ENCODE measurements at regions not wholly inside any gene's neighbourhood (a gene's known extent, or its start where the extent isn't known, plus 50 kb on each side); places are given as distances from the start of the nearest gene placed in this dataset.
"Not testable (repeated sequence)": the region's sequence is repeated elsewhere in the genome, so short reads cannot be mapped to it uniquely, and the experiment has no call there.

DNA sequence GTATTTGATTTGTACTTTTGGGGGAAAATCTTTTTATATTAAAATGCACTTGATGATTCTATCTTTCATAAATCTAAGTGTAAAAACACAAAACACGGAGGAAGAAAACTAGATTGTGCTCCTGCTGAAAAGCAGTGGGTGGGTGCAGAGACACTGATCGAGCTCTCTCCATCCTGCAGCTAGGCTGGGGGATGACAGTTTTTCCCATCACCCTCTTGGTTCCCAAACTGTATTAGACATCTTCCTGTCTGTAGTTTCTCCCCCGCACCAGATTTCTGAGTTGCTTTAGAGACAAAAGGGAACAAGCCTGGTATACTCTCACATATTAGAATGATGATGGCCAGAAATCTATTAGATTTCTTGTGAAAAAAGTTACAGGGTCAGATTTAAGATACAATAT is 99.6 kb downstream of the FAM114A2 start:
- H3K36me3 ChIP-seq = no peaks in the 10 kb centered on the region
- no peak for DNase-seq
- H3K4me3 ChIP-seq = no peak overlapping the region
- H3K9me3 ChIP-seq = peaks cover 36% of the 10 kb centered on the region
- no peaks in the 10 kb centered on the region for H3K27me3 ChIP-seq

DNA sequence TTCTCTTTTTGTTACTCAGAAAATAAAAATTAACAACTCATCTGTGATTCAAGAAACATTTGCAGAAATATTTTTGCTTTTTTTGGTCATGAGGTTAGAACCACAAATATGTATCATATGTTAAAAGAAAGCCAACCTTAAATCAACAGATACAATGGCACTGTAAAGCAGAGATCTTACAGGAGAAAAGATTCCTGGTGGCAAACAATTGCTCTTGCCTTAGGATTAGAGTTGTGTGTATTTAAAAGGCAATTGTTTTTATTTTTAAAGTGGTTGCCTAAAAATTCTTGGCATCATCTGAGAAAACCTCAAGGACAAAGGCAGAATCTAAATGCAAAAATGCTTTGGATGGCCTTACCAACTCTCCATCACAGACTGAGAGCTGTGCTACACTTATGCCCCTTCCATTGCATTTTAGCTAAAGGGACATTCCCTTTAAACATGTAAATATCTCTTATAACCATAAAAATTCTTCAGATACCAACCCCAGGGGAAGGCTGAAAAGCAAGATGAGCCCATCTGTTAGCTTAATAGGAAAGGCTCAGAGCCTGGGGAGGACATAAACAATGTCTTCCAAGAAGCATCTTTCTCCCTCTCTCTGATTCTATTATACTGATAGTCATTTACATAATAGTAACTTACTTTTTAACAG is 100.4 kb downstream of the FAM114A2 start:
- DNase-seq = no peak
- Histone ChIP-seq H3K9me3 (peaks cover 28% of the 10 kb centered on the region), H3K36me3 (no peaks in the 10 kb centered on the region), H3K4me3 (no peak overlapping the region), H3K27me3 (no peaks in the 10 kb centered on the region)

DNA sequence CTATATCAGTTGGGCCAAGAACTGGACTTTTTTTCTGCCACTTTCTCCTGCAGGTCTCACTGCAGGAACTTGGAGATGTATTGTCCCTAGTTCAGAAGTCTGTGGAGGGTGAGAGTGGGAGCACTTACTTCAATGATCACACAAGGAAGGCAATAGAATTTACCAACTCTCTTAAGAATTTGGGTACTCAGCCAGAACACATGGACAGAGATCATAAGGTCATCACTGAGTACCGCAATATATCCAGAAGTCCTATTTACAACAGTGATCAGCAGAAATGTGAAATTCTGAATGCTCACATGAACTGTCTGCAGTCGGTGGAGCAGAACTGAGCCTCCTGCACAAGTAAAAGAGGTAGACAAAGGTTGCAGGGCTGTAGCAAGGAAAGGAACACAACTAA is 101.0 kb downstream of the FAM114A2 start:
- H3K36me3 ChIP-seq = no peaks in the 10 kb centered on the region
- peaks cover 26% of the 10 kb centered on the region for H3K9me3 ChIP-seq
- no peak overlapping the region for H3K4me3 ChIP-seq
- H3K27me3 ChIP-seq = no peaks in the 10 kb centered on the region
- DNase-seq = no peak

DNA sequence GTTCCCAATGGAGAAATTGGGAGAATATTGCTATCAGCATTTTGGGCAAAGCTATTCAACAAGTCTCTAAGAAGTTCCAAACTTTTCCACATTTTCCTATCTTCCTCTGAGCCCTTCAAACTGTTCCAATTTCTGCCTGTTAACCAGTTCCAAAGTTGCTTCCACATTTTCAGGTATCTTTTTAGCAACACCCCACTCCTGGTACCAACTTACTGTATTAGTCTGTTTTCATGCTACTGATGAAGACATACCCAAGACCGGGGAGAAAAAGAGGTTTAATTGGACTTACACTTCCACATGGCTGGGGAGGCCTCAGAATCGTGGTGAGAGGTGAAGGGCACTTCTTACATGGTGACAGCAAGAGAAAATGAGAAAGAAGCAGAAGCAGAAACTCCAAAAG is 103.6 kb downstream of the FAM114A2 start:
- H3K36me3 ChIP-seq, DNase-seq, H3K4me3 ChIP-seq, H3K27me3 ChIP-seq: not testable (repeated sequence)
- peaks cover 14% of the 10 kb centered on the region for H3K9me3 ChIP-seq

DNA sequence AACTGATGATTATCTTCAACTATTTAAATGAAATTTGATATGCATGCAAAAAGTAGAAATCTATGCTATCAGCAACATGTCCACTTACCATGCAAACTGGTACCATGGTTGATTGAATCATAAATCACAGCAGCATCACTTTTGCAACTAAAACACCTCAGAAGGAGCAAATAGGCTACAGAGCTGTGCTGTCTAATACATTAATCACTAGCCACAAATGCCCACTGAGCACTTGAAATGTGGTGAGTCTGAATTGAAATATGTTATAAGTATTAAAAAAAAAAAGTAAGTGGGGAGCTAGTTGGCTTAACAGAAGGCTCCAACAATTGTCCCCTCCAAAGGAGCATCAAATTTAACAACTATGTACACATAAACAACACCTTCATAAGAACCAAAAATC is 112.5 kb downstream of the FAM114A2 start:
- H3K27me3 ChIP-seq = no peaks in the 10 kb centered on the region; the same call in 1 of the 2 replicates
- no peak for DNase-seq
- no peaks in the 10 kb centered on the region for H3K36me3 ChIP-seq
- no peaks in the 10 kb centered on the region for H3K9me3 ChIP-seq
- no peak overlapping the region for H3K4me3 ChIP-seq

DNA sequence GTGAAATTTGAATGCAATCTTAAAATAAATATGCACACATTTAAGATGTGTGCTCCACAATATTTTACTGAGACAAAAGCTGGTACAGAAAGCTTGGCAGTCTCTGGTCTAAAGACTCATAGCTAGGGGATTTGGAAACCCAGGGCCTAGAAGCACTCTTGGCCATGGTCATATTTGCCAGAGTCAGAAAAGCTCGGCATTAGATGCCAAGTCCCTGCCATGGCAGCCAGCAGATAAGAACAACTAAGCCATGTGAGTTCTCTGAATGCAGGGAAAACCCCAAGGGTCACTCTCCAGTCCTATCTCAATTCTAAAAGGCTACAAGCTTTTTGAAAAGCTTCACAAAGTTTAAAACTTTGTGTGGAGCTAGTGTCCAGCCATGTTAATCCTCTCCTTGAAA is 119.5 kb downstream of the FAM114A2 start:
- H3K27me3 ChIP-seq = no peaks in the 10 kb centered on the region; the same call in 1 of the 2 replicates
- H3K36me3 ChIP-seq = no peaks in the 10 kb centered on the region
- no peak overlapping the region for H3K4me3 ChIP-seq
- peaks cover 10% of the 10 kb centered on the region for H3K9me3 ChIP-seq
- DNase-seq = peak; percentile 38

DNA sequence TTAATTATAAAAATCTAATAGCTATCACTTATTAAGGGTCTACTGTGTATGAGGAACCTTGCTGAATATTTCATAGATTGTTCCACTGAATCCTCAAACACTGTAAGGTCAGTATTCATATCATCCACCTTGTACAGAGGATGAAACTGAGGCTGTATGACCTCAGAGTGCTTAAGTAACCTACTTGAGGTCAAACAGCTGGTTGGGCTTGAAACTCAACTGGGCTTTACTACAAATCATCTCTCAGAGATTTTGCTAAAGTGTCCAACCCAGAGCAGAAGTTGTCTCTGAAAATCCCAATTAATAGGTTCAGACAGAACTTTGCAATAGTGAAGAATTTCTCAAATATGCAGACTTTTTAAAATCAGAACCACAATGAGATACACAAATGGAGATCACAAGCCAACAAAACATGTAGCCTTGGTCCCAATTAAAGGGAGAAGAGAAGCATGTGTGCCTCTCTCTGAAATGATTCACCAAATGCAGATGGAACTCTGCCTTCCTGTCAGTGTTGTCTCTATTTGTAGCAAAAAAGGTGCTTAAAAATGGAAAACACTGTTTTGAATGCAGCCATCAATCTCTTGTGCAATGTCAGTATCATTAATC is 131.4 kb downstream of the FAM114A2 start:
- H3K36me3 ChIP-seq = no peaks in the 10 kb centered on the region
- DNase-seq = no peak
- no peaks in the 10 kb centered on the region for H3K27me3 ChIP-seq
- no peaks in the 10 kb centered on the region for H3K9me3 ChIP-seq
- no peak overlapping the region for H3K4me3 ChIP-seq

DNA sequence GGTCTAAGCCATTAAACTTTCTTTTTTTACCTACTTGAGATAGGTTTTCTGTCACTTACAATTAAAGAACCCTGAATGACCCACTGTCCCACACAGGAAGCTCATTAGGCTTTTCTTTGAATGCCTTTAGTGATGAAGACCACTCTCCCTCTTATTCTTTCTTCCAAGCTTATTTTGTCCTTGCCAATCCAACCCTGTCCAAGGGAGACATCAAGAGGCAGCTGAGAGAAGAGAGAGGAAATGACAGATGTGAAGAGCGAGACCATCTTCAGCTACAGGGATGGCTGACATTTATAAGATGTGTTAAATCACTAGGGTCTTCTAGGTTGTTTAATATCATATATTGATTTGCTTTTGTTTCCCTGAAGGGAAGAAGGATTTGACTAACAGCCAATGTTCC is 133.5 kb downstream of the FAM114A2 start:
- Histone ChIP-seq H3K27me3 (no peaks in the 10 kb centered on the region), H3K4me3 (no peak overlapping the region), H3K36me3 (no peaks in the 10 kb centered on the region), H3K9me3 (no peaks in the 10 kb centered on the region)
- DNase-seq = no peak

DNA sequence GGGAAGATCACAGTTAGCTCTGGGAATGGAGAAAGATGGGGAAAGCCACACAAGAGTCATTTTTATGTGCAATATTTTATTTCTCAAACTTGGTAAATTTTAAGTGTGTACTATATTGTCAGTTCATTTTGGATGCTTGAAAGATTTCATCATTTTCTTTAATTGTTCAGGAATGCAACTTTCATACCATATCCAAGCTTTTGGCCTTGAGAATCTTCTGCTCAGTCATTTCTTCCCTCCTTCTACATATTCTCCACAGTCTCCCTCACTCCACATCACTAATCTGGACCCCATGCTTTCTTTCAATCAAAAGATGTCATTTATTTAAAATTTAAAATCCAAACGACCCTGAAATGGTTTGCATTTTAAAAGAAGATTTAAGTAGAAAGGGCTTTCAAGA is 135.4 kb downstream of the FAM114A2 start:
- no peaks in the 10 kb centered on the region for H3K36me3 ChIP-seq
- H3K9me3 ChIP-seq = no peaks in the 10 kb centered on the region
- no peaks in the 10 kb centered on the region for H3K27me3 ChIP-seq
- DNase-seq = no peak
- no peak overlapping the region for H3K4me3 ChIP-seq

DNA sequence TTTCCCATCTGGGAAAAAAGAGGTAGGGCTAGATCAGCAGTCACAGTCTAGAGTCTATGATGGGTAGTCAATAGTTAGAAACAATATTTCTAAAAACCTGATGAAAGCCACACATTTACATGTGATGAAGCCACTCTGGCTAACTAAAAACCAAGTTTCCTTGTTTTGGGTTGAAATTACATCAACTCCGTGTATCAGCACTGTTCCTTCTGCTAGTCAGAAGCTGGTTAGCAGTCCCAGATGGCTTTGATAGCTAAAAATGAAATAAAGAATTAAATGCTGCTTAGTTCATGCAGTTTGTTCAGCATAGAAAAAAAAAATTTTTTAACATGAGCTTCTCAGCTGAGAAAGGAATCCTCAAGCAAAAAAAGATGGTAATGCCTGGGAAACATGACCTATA is 136.7 kb downstream of the FAM114A2 start:
- Histone ChIP-seq H3K9me3 (no peaks in the 10 kb centered on the region), H3K36me3 (no peaks in the 10 kb centered on the region), H3K27me3 (no peaks in the 10 kb centered on the region), H3K4me3 (no peak overlapping the region)
- no peak for DNase-seq

DNA sequence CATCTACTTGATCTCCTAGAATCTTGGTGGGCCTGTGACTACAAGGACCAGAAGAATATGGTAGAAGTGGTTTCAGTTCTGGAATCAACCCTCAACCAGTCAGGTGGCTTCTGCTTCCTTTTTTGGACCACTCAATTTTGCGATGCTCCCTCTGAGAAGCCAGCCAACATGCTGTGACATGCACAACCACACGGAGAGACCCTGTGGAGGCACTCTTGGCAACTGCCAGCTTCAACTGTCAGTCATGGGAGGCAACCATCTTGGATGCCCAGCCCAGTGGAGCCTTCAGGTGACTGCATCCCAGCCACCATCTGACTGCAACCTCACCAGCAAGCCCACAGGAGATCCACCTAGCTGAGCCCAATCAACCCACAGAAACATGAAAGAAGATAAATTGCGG is 137.3 kb downstream of the FAM114A2 start:
- peak; percentile 2 for DNase-seq
- Histone ChIP-seq H3K9me3 (no peaks in the 10 kb centered on the region), H3K36me3 (no peaks in the 10 kb centered on the region), H3K27me3 (no peaks in the 10 kb centered on the region), H3K4me3 (no peak overlapping the region)

DNA sequence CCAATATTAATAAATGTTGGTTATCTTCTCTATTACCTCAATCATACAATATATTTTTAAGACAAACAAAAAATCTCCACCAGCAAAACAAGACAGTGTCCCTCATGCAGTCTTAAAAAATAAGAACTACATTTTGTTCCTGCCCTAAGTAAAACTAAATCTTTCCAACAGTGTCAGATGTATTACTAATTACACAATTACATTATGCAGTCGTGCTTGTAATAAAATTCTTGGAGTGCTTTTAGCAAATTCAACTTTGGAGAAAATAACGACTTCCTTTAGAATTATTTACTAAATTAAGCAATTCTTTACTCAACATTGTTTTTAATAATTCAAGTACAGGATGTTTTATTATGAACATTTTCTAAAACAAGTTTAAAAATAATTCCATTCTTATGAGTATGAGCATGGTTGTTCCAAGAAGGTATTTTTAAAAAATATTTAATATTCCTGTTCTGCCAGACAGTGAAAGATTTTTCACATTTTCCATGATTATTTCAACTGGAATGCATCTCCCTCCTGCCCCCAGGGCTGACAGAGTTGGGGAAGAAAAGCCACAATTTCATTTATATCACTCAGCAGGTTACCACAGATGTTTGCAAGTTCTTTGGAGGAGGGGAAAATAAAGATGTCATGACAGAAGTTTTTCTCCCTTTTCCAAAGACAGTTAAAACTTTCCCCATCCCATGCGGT is 137.9 kb downstream of the FAM114A2 start:
- Histone ChIP-seq H3K36me3 (no peaks in the 10 kb centered on the region), H3K27me3 (no peaks in the 10 kb centered on the region), H3K9me3 (no peaks in the 10 kb centered on the region), H3K4me3 (no peak overlapping the region)
- DNase-seq = peak; percentile 67

DNA sequence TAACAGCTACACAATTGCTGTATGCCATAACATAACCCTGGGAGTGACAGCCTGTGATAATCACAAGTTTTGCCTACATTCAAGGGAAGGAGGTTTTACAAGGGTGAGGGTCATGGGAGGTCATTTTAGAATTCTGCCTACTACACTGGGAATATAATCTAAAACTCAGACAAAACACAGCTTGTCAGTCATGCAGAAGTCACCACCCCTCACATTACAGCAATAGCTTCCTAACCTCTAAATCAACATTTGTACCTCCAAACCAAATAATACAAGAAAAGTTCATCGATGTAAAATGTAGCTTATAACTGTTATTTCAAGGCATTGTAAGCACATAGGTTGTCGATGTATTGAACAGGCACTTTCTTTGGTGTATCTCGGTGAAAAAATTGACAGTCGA is 139.0 kb downstream of the FAM114A2 start:
- no peaks in the 10 kb centered on the region for H3K27me3 ChIP-seq
- no peak for DNase-seq
- H3K4me3 ChIP-seq = no peak overlapping the region
- no peaks in the 10 kb centered on the region for H3K9me3 ChIP-seq
- no peaks in the 10 kb centered on the region for H3K36me3 ChIP-seq

DNA sequence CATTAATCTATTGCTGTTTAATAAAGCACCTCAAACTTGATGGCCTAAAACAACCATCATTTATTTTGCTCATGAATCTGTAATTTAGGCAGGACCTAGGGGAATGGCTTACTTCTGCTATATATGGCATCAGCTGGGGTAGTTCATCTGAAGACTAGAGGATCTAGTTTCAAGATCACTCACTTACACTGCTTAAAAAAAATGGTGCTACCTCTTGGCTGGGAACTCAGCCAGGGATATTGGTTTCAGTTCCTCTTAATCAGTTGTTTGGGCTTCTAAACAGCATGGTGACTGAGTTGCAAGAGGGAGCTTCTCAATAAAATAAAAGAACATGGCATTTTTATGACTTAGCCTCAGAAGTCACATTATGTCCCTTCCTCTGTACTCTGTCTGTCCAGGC is 142.0 kb downstream of the FAM114A2 start:
- H3K4me3 ChIP-seq = no peak overlapping the region
- peak; percentile 24 for DNase-seq
- no peaks in the 10 kb centered on the region for H3K36me3 ChIP-seq
- H3K27me3 ChIP-seq = no peaks in the 10 kb centered on the region
- H3K9me3 ChIP-seq = no peaks in the 10 kb centered on the region

DNA sequence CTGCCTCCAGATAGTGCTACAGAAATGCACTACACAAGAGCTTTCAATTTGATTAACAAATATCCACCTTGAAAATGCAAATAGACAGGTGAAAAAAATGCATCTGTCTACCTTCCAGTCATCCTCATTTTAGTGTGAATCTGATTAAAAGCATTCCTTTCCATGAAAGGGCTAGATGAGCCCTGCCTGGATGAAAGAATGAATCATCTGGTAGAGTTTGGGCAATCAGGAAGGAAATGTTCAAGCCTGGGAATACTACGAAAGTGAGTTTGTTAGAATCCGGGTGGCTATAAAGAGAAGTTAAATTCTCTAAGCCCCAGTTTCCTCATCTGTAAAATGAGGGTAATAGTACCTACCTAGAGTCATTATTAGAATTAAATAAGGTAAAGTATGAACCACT is 142.6 kb downstream of the FAM114A2 start:
- no peak for DNase-seq

DNA sequence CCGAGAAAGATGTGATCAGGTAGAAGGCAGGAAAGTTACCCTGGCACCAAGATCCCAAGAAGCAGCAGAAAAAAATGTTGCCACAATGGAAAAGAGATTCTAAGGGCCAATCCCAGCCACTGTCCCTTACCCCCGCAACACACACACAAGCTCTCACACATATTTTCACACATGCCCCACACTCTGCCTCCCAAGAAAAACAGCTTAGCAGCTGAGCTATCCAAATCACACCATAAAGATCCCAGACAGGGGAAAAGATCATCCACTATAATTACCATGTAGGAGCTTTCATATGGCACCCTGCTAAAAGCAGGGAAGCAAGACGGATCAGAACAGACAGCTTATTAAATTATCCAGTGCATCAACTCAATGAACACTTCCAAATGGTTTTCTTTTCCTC is 143.4 kb downstream of the FAM114A2 start:
- Histone ChIP-seq H3K27me3 (no peaks in the 10 kb centered on the region), H3K36me3 (no peaks in the 10 kb centered on the region), H3K4me3 (no peak overlapping the region), H3K9me3 (no peaks in the 10 kb centered on the region)
- no peak for DNase-seq

More for the DNA sequence above, 142.6 kb downstream of the FAM114A2 start:
- Histone ChIP-seq H3K9me3 (no peaks in the 10 kb centered on the region), H3K36me3 (no peaks in the 10 kb centered on the region), H3K27me3 (no peaks in the 10 kb centered on the region), H3K4me3 (no peak overlapping the region)

DNA sequence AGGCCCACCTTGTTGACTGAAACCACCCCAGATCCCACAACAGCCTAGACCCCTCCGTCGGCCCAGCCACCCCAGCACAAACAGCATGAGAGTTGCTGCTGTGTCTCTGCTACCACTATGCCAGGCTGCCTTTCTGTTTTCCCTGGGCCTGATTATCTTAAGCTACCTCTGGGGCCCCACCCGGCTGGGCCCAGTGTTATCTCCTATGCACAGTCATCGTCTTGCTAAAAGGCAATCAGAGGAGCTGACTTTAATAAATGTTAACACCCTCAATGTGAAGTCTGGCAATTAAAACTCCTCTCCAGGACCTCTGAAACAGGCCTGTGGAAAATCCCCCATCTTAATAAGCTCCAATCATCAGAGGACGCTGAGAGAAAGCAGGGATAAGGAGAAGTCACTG is 144.9 kb downstream of the FAM114A2 start:
- DNase-seq = no peak
- H3K27me3 ChIP-seq = no peaks in the 10 kb centered on the region
- H3K9me3 ChIP-seq = no peaks in the 10 kb centered on the region
- H3K4me3 ChIP-seq = no peak overlapping the region
- no peaks in the 10 kb centered on the region for H3K36me3 ChIP-seq

DNA sequence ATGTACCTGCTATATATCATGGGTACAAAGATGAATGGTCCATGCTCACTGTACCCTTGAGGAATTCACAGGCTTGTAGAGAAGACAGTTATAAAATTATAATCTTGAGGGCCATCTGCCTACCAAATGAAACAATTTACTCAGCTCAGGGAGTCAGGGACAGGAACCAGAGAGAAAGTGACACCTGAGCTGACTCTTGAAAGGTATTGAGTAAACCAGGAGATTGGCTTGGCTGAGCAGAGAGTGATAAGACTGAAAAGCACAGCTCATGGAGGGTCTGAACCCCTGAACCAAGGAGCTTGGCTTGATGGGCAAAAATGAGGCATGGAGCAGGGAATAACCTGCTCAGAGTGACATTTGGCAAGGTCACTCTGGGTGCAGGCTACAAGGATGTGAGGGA is 147.3 kb downstream of the FAM114A2 start:
- no peaks in the 10 kb centered on the region for H3K36me3 ChIP-seq
- no peak overlapping the region for H3K4me3 ChIP-seq
- no peak for DNase-seq
- no peaks in the 10 kb centered on the region for H3K9me3 ChIP-seq
- H3K27me3 ChIP-seq = no peaks in the 10 kb centered on the region

Measured in MG63 (cell line).